ENCODE measurements at regions not wholly inside any gene's neighbourhood (a gene's known extent, or its start where the extent isn't known, plus 50 kb on each side); places are given as distances from the start of the nearest gene placed in this dataset.

DNA sequence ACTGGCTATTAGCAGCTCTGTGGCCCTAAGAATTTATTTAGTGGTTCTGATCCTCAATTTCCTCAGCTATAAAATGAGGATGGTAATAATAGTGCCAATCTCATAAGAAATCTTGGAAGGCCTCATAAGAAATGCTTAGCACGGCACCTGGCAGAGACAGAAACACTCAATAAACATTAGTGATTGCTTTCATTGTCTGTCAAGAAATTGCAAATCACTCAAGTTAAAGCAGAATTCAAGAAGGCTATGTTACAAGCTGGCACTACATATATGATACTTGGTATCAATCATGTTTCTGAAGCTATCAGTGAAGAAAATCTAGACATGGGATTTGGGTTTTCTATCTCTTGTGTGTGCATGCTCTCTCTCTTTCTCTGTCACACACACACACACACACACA, 267.7 kb upstream of the KCNIP4 start:
- DNase-seq (no peak), ATAC-seq (no peak)
- Histone ChIP-seq H3K9me3 (no peaks in the 10 kb centered on the region), H3K36me3 (no peaks in the 10 kb centered on the region), H3K27ac (no peak overlapping the region), H3K27me3 (no peaks in the 10 kb centered on the region), H3K4me3 (no peak overlapping the region), H3K4me1 (no peaks in the 10 kb centered on the region)
- intact Hi-C loops (cut with DNase I): no loop called here
- TF ChIP-seq, protein P1, sequence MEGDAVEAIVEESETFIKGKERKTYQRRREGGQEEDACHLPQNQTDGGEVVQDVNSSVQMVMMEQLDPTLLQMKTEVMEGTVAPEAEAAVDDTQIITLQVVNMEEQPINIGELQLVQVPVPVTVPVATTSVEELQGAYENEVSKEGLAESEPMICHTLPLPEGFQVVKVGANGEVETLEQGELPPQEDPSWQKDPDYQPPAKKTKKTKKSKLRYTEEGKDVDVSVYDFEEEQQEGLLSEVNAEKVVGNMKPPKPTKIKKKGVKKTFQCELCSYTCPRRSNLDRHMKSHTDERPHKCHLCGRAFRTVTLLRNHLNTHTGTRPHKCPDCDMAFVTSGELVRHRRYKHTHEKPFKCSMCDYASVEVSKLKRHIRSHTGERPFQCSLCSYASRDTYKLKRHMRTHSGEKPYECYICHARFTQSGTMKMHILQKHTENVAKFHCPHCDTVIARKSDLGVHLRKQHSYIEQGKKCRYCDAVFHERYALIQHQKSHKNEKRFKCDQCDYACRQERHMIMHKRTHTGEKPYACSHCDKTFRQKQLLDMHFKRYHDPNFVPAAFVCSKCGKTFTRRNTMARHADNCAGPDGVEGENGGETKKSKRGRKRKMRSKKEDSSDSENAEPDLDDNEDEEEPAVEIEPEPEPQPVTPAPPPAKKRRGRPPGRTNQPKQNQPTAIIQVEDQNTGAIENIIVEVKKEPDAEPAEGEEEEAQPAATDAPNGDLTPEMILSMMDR (IDR thresholded peaks at IDR 0.05): no peak

DNA sequence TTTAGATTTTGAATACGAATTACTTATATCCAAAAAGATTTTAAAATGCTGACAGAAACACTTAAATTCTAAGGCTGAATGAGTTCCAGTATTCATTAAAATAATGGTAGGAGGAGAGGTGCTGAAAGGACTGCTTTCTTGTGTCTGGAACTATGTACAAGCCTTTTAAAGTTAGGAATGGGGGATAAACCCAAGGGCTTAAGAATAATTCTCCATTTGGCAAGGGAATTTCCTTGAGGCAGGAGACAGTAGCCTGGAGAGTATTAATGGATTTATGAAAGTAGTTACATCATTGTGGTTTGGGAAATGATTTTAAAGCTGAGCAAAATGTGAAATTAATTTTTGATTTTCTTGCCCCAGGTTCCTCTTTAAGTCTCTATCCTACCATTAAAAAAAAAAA, 266.5 kb upstream of the KCNIP4 start:
- H3K4me3 ChIP-seq: no peak overlapping the region
- TF ChIP-seq, protein P1 (IDR thresholded peaks at IDR 0.05): no peak
- no peak overlapping the region for H3K27ac ChIP-seq
- no peak for DNase-seq
- intact Hi-C loops (cut with DNase I): no loop called here
- no peaks in the 10 kb centered on the region for H3K4me1 ChIP-seq
- no peaks in the 10 kb centered on the region for H3K36me3 ChIP-seq
- no peaks in the 10 kb centered on the region for H3K9me3 ChIP-seq
- ATAC-seq: no peak
- H3K27me3 ChIP-seq: no peaks in the 10 kb centered on the region

DNA sequence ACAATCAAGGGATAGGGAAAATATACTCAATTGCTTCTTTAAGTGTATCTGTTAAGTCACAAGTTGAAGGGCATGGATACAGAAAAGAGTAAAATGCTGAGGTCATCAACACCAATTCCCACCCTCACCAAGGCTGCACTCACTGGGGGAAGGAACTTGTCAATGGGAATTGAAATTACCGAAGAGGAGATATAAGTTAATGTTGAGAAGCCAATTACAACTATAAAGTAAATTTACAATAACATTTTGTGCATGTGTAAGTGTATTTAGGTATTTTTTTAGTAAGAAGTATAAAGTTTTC, 255.1 kb upstream of the KCNIP4 start:
- no peak overlapping the region for H3K27ac ChIP-seq
- no peak for ATAC-seq
- no peaks in the 10 kb centered on the region for H3K36me3 ChIP-seq
- H3K9me3 ChIP-seq: no peaks in the 10 kb centered on the region
- no peak overlapping the region for H3K4me3 ChIP-seq
- DNase-seq: no peak
- no peaks in the 10 kb centered on the region for H3K27me3 ChIP-seq
- no peaks in the 10 kb centered on the region for H3K4me1 ChIP-seq
- intact Hi-C loops (cut with DNase I): no loop called here
- TF ChIP-seq, protein P1 (IDR thresholded peaks at IDR 0.05): no peak

DNA sequence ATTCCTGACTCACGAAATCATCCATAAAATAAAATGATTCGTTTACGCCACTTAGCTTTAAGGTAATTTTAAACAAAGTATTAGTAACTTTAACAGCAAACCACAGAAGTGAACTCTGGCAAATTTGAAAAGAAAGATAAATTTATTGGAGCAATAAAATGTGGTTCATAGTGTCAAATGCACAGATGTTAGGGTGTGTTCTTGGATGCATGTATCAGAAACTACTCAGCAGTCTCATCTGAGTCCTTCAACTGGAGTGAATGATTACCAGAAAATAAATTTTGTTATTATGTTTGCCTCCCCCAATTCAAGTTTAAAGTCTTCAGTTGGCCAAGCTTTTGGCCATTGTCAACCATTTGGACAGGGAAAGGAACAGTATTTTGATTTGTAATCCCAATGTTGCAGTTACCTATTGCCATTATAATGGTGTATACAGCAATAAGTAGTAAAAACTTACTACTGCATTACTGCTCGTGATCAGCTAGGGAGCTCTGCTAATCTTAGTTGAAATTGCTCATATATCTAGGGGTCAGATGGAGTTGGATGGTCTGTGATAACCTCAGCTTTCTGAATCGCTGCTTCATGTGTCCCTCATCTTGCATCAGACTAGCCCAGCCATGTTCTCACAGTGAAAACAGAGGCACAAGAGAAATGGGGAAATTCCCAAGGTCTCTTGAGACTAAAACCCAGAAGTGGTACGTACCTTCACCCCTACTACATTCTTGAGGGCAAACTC, 254.6 kb upstream of the KCNIP4 start:
- intact Hi-C loops (cut with DNase I): no loop called here
- Histone ChIP-seq H3K27ac (no peak overlapping the region), H3K9me3 (no peaks in the 10 kb centered on the region), H3K36me3 (no peaks in the 10 kb centered on the region), H3K4me1 (no peaks in the 10 kb centered on the region), H3K27me3 (no peaks in the 10 kb centered on the region), H3K4me3 (no peak overlapping the region)
- no peak for DNase-seq
- no peak for ATAC-seq
- TF ChIP-seq, protein P1 (IDR thresholded peaks at IDR 0.05): no peak

DNA sequence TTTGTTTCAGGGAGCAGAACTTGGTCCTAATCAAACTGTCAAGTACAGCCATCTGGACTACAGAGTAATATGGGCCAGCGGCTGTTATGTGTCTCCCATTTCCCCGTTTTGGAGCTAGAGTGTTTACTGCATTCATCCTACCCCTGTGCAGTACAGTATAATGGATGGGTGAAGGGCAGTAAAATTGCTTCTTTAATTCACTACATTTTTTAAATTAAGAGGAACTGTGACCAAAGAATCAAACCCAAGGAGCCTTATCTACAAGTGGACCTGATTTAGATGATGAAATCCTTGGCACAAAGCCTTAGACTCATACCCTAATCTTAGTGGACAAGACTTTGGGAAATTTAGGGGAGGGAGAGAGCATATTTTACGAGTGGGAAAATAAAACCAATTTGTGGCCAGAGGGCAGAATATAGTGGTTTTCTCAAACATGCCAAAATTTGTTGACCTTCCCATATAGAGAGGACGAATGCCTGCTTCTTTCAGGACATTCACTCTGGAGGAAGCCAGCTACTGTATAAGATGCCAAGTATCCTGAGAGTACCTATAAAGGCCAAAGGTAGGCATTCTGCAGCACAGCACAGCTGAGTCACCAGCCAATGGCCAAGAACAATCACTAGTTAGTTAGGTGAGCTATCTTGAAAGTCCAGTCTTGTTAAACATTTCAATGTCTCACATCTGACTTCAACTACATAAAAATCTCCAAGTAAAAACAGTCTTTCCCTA, 253.8 kb upstream of the KCNIP4 start:
- Histone ChIP-seq H3K36me3 (no peaks in the 10 kb centered on the region), H3K27me3 (no peaks in the 10 kb centered on the region), H3K4me1 (no peaks in the 10 kb centered on the region), H3K4me3 (no peak overlapping the region), H3K9me3 (no peaks in the 10 kb centered on the region), H3K27ac (no peak overlapping the region)
- intact Hi-C loops (cut with DNase I): no loop called here
- ATAC-seq (no peak), DNase-seq (no peak)
- TF ChIP-seq, protein P1 (IDR thresholded peaks at IDR 0.05): no peak
